Mesothelial cell of epicardium (in vitro differentiated cells): ENCODE measurements at regions not wholly inside any gene's neighbourhood (a gene's known extent, or its start where the extent isn't known, plus 50 kb on each side); places are given as distances from the start of the nearest gene placed in this dataset.

Source experiments
- DNase-seq, 2 experiments: peaks; one replicate each; pipeline ENCODE4 v3.0.0; 2021; ENCODE audit warnings: low spot score in 2 of 2; ENCODE audit not compliant: unreplicated experiment in 2 of 2
- H3K27ac Mint-ChIP-seq: 2 replicates; pipeline ENCODE4 v1.8.0; 2021; ENCODE audit warnings: mixed read lengths
- H3K27me3 Mint-ChIP-seq: 2 replicates; pipeline ENCODE4 v1.8.0; 2021; ENCODE audit warnings: low read depth, mixed read lengths
- H3K36me3 Mint-ChIP-seq: 2 replicates; pipeline ENCODE4 v1.8.0; 2021; ENCODE audit warnings: mixed read lengths
- H3K4me1 Mint-ChIP-seq: 2 replicates; pipeline ENCODE4 v1.8.0; 2021; ENCODE audit warnings: mixed read lengths
- H3K4me3 Mint-ChIP-seq: 2 replicates; pipeline ENCODE4 v1.8.0; 2021; ENCODE audit warnings: mild to moderate bottlenecking, moderate library complexity, mixed read lengths
- H3K9me3 Mint-ChIP-seq: 2 replicates; pipeline ENCODE4 v1.8.0; 2021; ENCODE audit warnings: mixed read lengths
- TF ChIP-seq, protein P1 (sequence below): fragments of 200-600 bp; sonication (generic); IDR thresholded peaks from one replicate; pipeline ENCODE4 v1.5.0; 2021; ENCODE audit warnings: antibody characterized with exemption; ENCODE audit not compliant: unreplicated experiment

DNA sequence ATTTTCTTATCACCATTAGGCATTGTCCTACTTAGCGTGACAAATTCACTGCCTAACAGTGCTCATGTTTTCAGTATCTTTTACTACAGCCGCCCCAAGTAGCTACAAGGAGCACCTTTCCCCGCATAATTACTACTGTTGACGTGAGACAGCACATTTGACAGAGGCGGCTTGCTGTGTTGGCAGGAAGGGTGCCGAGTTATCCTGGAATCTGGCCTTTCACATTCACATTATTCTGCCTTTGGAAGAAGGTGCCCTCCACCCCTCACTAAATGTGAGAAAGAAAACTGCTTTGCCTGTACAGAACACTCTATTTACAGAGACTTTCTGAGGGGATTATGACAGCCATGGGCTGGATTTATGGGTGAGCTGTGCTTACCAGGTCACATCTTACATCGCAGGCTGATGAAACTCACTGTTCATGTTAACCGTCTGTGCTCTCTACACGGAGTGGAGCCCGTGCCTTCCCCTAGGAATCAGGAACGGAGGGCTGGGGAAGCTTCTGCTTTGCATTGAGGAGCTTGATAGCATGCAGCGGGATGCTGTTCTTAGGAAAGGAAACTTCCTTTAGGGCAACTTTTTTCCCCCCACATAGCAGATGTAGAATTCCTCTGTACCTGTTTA lies 148.0 kb upstream of the ZRANB2 start:
- H3K27ac Mint-ChIP-seq = no peak overlapping the region
- H3K27me3 Mint-ChIP-seq = no peaks in the 10 kb centered on the region
- H3K4me1 Mint-ChIP-seq = peaks cover 12% of the 10 kb centered on the region
- H3K9me3 Mint-ChIP-seq = no peaks in the 10 kb centered on the region
- no peak overlapping the region for H3K4me3 Mint-ChIP-seq
- no peak for DNase-seq
- H3K36me3 Mint-ChIP-seq = no peaks in the 10 kb centered on the region
- TF ChIP-seq, protein P1, sequence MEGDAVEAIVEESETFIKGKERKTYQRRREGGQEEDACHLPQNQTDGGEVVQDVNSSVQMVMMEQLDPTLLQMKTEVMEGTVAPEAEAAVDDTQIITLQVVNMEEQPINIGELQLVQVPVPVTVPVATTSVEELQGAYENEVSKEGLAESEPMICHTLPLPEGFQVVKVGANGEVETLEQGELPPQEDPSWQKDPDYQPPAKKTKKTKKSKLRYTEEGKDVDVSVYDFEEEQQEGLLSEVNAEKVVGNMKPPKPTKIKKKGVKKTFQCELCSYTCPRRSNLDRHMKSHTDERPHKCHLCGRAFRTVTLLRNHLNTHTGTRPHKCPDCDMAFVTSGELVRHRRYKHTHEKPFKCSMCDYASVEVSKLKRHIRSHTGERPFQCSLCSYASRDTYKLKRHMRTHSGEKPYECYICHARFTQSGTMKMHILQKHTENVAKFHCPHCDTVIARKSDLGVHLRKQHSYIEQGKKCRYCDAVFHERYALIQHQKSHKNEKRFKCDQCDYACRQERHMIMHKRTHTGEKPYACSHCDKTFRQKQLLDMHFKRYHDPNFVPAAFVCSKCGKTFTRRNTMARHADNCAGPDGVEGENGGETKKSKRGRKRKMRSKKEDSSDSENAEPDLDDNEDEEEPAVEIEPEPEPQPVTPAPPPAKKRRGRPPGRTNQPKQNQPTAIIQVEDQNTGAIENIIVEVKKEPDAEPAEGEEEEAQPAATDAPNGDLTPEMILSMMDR = no peak

GRCh38 chr1:71228241-71228640 lies 147.4 kb upstream of the ZRANB2 start:
- Mint-ChIP-seq H3K36me3 (no peaks in the 10 kb centered on the region), H3K4me1 (peaks cover 12% of the 10 kb centered on the region)

DNA sequence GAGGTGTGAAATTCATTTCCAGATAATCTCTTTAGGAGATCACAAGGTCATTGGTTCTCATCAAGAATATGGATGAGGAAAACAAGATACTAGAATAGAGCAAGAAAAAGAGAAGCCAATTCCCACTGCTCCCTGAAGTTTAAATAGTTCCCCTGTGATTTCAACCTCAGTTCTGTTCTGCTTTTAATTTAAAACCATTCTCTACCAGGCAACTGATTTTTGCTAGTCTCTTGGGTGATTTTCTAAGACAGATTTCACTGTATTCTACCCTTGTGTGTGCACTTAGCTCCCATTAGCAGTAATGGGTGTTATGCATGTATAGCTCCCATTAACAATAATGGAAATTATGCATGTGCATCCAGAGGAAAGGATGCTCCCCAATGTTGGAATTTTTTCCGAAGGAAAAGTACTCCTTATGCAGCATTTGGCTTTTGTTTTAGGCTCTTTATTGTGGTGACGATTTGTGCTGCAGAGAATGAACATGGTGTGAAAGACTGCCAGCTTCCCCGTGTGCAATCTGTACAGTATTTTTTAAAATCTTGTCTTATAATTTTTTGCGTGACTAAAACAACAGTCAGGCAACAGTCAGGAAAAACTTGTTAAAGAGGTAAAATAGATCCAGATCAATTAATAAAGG lies 144.0 kb upstream of the ZRANB2 start:
- Mint-ChIP-seq H3K4me3 (no peak overlapping the region), H3K9me3 (peaks cover 4% of the 10 kb centered on the region), H3K36me3 (no peaks in the 10 kb centered on the region), H3K27me3 (no peaks in the 10 kb centered on the region), H3K4me1 (peaks cover 10% of the 10 kb centered on the region), H3K27ac (no peak overlapping the region)
- TF ChIP-seq, protein P1 = no peak
- no peak for DNase-seq

More at GRCh38 chr1:71228241-71228640, 147.4 kb upstream of the ZRANB2 start:
- Mint-ChIP-seq H3K4me3 (no peak overlapping the region), H3K9me3 (no peaks in the 10 kb centered on the region), H3K27me3 (no peaks in the 10 kb centered on the region), H3K27ac (no peak overlapping the region)
- DNase-seq = no peak
- TF ChIP-seq, protein P1 = no peak

DNA sequence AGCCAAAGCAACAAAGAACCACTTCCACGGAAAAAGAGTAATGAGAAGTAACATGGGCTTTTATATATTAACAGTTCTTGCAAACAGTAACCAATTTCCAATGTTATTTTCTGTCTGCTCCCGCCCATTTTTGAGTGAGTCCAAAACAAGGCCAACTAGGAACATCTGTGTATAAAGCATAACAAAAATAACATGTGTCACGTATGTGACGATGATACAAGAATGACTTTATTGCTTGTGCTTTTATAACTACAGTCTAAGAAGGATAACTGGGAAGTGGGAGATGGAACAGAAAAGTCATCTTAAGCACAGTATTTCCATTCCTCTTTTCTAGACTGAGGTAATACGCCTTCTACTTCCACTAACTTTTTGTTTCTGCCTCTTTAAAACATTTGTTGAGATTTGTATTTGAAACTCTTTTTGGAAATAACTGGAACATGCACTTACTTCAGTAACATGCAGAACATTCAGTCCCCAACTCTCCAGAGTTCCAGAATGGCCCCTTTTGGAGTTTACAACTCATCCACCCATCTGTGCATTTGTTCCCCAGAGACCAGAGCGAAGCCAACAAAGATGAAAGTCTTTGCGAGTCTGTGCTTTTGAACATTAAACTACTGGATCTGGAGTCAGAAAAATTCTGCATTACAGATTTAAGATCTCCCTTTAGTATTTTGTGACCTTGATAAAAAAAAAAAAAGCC lies 143.0 kb upstream of the ZRANB2 start:
- H3K27ac Mint-ChIP-seq = no peak overlapping the region

GRCh38 chr1:71222668-71223067 lies 141.8 kb upstream of the ZRANB2 start:
- H3K9me3 Mint-ChIP-seq = peaks cover 4% of the 10 kb centered on the region
- H3K27me3 Mint-ChIP-seq = no peaks in the 10 kb centered on the region
- no peak overlapping the region for H3K27ac Mint-ChIP-seq
- H3K36me3 Mint-ChIP-seq = no peaks in the 10 kb centered on the region
- no peak overlapping the region for H3K4me3 Mint-ChIP-seq
- TF ChIP-seq, protein P1 = no peak
- DNase-seq = no peak
- no peaks in the 10 kb centered on the region for H3K4me1 Mint-ChIP-seq

More for the DNA sequence above, 143.0 kb upstream of the ZRANB2 start:
- TF ChIP-seq, protein P1 = no peak
- H3K4me1 Mint-ChIP-seq = peaks cover 3% of the 10 kb centered on the region
- no peak overlapping the region for H3K4me3 Mint-ChIP-seq
- peaks cover 4% of the 10 kb centered on the region for H3K9me3 Mint-ChIP-seq
- H3K27me3 Mint-ChIP-seq = no peaks in the 10 kb centered on the region
- no peaks in the 10 kb centered on the region for H3K36me3 Mint-ChIP-seq
- no peak for DNase-seq
